ENCODE measurements at regions not wholly inside any gene's neighbourhood (a gene's known extent, or its start where the extent isn't known, plus 50 kb on each side); places are given as distances from the start of the nearest gene placed in this dataset.

DNA sequence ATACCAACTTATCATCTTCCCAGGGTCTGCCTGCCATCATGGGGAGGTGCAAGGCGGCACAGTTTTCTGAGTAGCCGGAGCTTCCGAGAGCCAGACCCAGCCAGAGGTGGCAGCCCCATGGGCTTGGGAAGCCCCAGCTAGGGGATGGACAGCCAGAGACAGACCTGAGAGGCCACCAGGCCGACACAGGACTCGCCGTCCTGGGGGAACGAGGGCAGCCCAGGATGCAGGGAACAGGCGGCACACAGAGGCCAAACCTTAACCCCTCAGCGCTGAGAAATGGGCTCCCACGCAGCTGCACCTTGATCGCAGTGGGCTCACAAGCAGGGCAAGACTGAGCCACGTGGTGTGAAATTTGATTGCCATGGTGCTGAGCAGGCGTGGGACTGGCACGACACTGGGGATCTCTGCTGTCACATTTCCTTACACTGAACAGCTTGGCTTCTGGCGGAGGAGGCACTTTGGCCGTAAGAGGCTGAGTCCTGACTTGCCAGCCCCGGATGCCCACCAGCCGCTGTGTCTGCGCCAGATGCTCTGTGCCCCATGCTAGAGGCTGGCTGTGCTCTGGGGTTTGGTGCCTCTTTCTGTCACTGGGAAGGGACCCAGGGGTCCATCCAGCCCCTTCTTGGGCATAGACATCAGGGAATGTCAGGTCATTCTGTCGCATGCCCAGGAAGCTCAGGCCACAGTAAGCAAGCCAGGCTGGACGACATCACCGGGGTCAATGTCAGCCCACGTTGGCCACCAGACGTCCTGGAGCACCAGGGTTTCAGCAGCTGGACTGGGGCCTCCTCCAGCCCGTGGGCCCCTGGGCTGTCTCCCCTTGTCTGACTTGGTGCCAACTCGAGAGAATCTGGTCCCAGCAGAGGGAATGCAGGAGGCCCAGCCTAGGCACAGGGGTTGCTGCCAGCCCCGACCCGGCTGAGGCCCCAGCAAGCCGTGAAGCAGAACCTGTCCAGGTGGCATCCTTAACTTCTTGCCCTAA, 312.1 kb upstream of the MYT1L start:
- ATAC-seq (no peak), DNase-seq (no peak)
- intact Hi-C loops (cut with DNase I) = no loop called here
- Histone ChIP-seq H3K4me3 (no peak overlapping the region), H3K9me3 (no peaks in the 10 kb centered on the region), H3K4me1 (no peaks in the 10 kb centered on the region), H3K36me3 (ENCODE audit: insufficient read depth in 1 of 2, low read depth in 1 of 2) (no peaks in the 10 kb centered on the region), H3K27ac (no peak overlapping the region), H3K27me3 (ENCODE audit: insufficient read depth in 3 of 3, low read length in 2 of 3) (peaks cover 0 to 3% (median 0%) of the 10 kb centered on the region in 3 donors)
- WGBS, 3 donors = 35 to 62% (median 45%) methylated on average over 28 to 29 of the region's 29 CpGs
- TF ChIP-seq CTCF (IDR thresholded peaks at IDR 0.05) = no peak

- Histone ChIP-seq H3K9me3 (no peaks in the 10 kb centered on the region), H3K27ac (no peak overlapping the region), H3K27me3 (ENCODE audit: insufficient read depth in 3 of 3, low read length in 2 of 3) (peaks cover 0 to 3% (median 0%) of the 10 kb centered on the region in 3 donors), H3K36me3 (ENCODE audit: insufficient read depth in 1 of 2, low read depth in 1 of 2) (no peaks in the 10 kb centered on the region), H3K4me3 (no peak overlapping the region), H3K4me1 (no peaks in the 10 kb centered on the region)
- WGBS, 3 donors = 74 to 79% (median 75%) methylated on average over 17 of the region's 17 CpGs
- no peak for TF ChIP-seq CTCF (IDR thresholded peaks at IDR 0.05)
- ATAC-seq (no peak), DNase-seq (no peak)
- intact Hi-C loops (cut with DNase I) = no loop called here
These were observed 310.7 kb upstream of the MYT1L start for GRCh38 chr2:2641541-2642410.

DNA sequence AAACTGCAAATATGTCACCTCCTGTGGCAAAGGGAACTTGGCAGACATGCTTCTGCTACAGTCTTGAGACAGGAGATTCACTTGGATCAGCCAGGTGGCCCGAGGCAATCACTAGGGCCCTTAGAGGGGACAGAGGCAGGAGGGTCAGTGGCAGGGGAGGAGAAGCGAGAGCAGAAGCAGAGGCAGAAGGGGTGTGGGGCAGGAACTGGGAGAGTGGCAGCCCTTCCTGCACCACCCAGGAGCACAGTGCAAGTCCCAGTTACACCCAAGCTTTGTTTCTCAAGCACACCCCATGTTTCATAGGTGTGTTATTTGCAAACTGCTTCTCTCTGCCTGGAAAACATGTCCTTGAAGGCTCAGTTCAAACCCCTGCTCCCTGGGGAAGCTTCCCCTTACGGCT, 309.7 kb upstream of the MYT1L start:
- ATAC-seq (no peak), DNase-seq (no peak)
- H3K4me3 ChIP-seq = no peak overlapping the region
- H3K27me3 ChIP-seq (ENCODE audit: insufficient read depth in 3 of 3, low read length in 2 of 3) = peaks cover 0 to 3% (median 0%) of the 10 kb centered on the region in 3 donors
- intact Hi-C loops (cut with DNase I) = no loop called here
- no peak for TF ChIP-seq CTCF (IDR thresholded peaks at IDR 0.05)
- H3K36me3 ChIP-seq (ENCODE audit: insufficient read depth in 1 of 2, low read depth in 1 of 2) = no peaks in the 10 kb centered on the region
- no peak overlapping the region for H3K27ac ChIP-seq
- no peaks in the 10 kb centered on the region for H3K9me3 ChIP-seq
- H3K4me1 ChIP-seq = no peaks in the 10 kb centered on the region
- 67 to 74% (median 70%) methylated on average over 3 of the region's 3 CpGs for WGBS, 3 donors

DNA sequence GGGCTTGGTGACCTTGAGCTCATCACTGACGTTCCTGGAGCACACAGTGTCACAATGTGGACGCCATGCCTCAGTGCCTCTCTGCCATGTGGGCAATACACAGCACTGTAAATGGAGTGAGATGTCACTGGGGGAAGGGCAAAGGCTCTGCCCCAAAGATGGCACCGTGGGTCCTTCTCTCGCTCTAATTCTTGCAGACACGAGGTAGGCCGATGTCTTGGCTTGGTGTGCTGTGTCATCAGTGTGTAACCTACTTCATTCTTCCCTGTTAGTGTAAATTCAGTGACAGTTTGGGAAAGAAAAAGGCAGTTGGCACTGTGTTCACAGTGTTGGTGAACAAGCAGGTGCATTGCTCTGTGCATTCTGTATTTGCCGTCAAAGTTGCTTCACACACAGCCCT, 309.3 kb upstream of the MYT1L start:
- H3K9me3 ChIP-seq = no peaks in the 10 kb centered on the region
- no peak overlapping the region for H3K27ac ChIP-seq
- H3K4me1 ChIP-seq = no peaks in the 10 kb centered on the region
- no peak overlapping the region for H3K4me3 ChIP-seq
- intact Hi-C loops (cut with DNase I) = no loop called here
- peaks cover 0 to 3% (median 0%) of the 10 kb centered on the region in 3 donors for H3K27me3 ChIP-seq (ENCODE audit: insufficient read depth in 3 of 3, low read length in 2 of 3)
- H3K36me3 ChIP-seq (ENCODE audit: insufficient read depth in 1 of 2, low read depth in 1 of 2) = no peaks in the 10 kb centered on the region
- ATAC-seq = no peak
- WGBS, 3 donors = 84 to 90% (median 86%) methylated on average over 7 of the region's 7 CpGs
- no peak for TF ChIP-seq CTCF (IDR thresholded peaks at IDR 0.05)
- no peak for DNase-seq
